Transverse colon (tissue), 4 donors: ENCODE measurements at regions not wholly inside any gene's neighbourhood (a gene's known extent, or its start where the extent isn't known, plus 50 kb on each side); places are given as distances from the start of the nearest gene placed in this dataset.

ENCODE experiments used
- CTCF ChIP-seq, 5 experiments: fragments of 200-600 bp in 3 of 5; fragments of 450-650 bp in 2 of 5; sonication (generic) in 3 of 5; IDR thresholded peaks; 1 replicate in 2 of 5; 2 replicates in 3 of 5; pipeline ENCODE4 v1.5.1; 2016 to 2017; ENCODE audit warnings: antibody characterized with exemption in 5 of 5, inconsistent platforms in 3 of 5, mild to moderate bottlenecking in 2 of 5, moderate library complexity in 1 of 5
- EP300 ChIP-seq: sonication (generic); formaldehyde crosslinking; IDR thresholded peaks from one replicate; pipeline ENCODE4 v1.6.1; 2017; ENCODE audit warnings: antibody characterized with exemption, low read depth
- POLR2A ChIP-seq: fragments of 450-650 bp; IDR thresholded peaks from one replicate; pipeline ENCODE4 v1.6.1; 2016; ENCODE audit warnings: antibody characterized with exemption, mild to moderate bottlenecking, moderate library complexity
- POLR2AphosphoS5 ChIP-seq, 3 donors: sonication (generic); formaldehyde crosslinking; IDR thresholded peaks; one replicate each; pipeline ENCODE4 v1.6.1; 2016; ENCODE audit warnings: antibody characterized with exemption in 3 of 3

- TF ChIP-seq CTCF (IDR thresholded peaks at IDR 0.05) (no peak), EP300 (no peak), POLR2A (no peak), POLR2AphosphoS5 (IDR thresholded peaks at IDR 0.05) (no peak)
These were observed 1596.8 kb upstream of the SLC39A10 start for GRCh38 chr2:194060269-194060668.
